ENCODE measurements at regions not wholly inside any gene's neighbourhood (a gene's known extent, or its start where the extent isn't known, plus 50 kb on each side); places are given as distances from the start of the nearest gene placed in this dataset.

GRCh38 chr13:53569453-53569852, 540.8 kb downstream of the OLFM4 start:
- no peak overlapping the region for H3K4me3 ChIP-seq (ENCODE audit: low read depth, low read length)
- TF ChIP-seq CTCF (IDR thresholded peaks at IDR 0.05; ENCODE audit: low read depth, low read length, missing control alignments): no peak
- DNase-seq (ENCODE audit: low read depth): no peak

GRCh38 chr13:53601113-53601512, 572.5 kb downstream of the OLFM4 start:
- TF ChIP-seq CTCF (IDR thresholded peaks at IDR 0.05; ENCODE audit: low read depth, low read length, missing control alignments): no peak
- no peak overlapping the region for H3K4me3 ChIP-seq (ENCODE audit: low read depth, low read length)
- DNase-seq (ENCODE audit: low read depth): no peak

- H3K4me3 ChIP-seq (ENCODE audit: low read depth, low read length): no peak overlapping the region
- no peak for DNase-seq (ENCODE audit: low read depth)
Observed at GRCh38 chr13:53605326-53605725, 576.7 kb downstream of the OLFM4 start.

GRCh38 chr13:53612200-53612599, 583.6 kb downstream of the OLFM4 start:
- DNase-seq (ENCODE audit: low read depth): no peak
- H3K4me3 ChIP-seq (ENCODE audit: low read depth, low read length): no peak overlapping the region
- no peak for TF ChIP-seq CTCF (IDR thresholded peaks at IDR 0.05; ENCODE audit: low read depth, low read length, missing control alignments)

More at GRCh38 chr13:53605326-53605725, 576.7 kb downstream of the OLFM4 start:
- no peak for TF ChIP-seq CTCF (IDR thresholded peaks at IDR 0.05; ENCODE audit: low read depth, low read length, missing control alignments)

- no peak for DNase-seq (ENCODE audit: low read depth)
- no peak overlapping the region for H3K4me3 ChIP-seq (ENCODE audit: low read depth, low read length)
- TF ChIP-seq CTCF (IDR thresholded peaks at IDR 0.05; ENCODE audit: low read depth, low read length, missing control alignments): no peak
Observed at GRCh38 chr13:53622456-53622855, 593.8 kb downstream of the OLFM4 start.

GRCh38 chr13:53623146-53623545, 594.5 kb downstream of the OLFM4 start:
- no peak overlapping the region for H3K4me3 ChIP-seq (ENCODE audit: low read depth, low read length)
- TF ChIP-seq CTCF (IDR thresholded peaks at IDR 0.05; ENCODE audit: low read depth, low read length, missing control alignments): no peak
- DNase-seq (ENCODE audit: low read depth): no peak

GRCh38 chr13:53631511-53631910, 602.9 kb downstream of the OLFM4 start:
- no peak for TF ChIP-seq CTCF (IDR thresholded peaks at IDR 0.05; ENCODE audit: low read depth, low read length, missing control alignments)
- no peak overlapping the region for H3K4me3 ChIP-seq (ENCODE audit: low read depth, low read length)
- no peak for DNase-seq (ENCODE audit: low read depth)

Data from GM12864 (cell line).